SIG-M5 treated with dmso at 0.1 percent for 504 hours (cell line): ENCODE measurements at regions not wholly inside any gene's neighbourhood (a gene's known extent, or its start where the extent isn't known, plus 50 kb on each side); places are given as distances from the start of the nearest gene placed in this dataset.
"Not testable (repeated sequence)": the region's sequence is repeated elsewhere in the genome, so short reads cannot be mapped to it uniquely, and the experiment has no call there.

ENCODE experiments used
- DNase-seq: peaks from one replicate; lab custom pipeline; 2025; ENCODE audit not compliant: unreplicated experiment; lab: John Stamatoyannopoulos, UW

DNA sequence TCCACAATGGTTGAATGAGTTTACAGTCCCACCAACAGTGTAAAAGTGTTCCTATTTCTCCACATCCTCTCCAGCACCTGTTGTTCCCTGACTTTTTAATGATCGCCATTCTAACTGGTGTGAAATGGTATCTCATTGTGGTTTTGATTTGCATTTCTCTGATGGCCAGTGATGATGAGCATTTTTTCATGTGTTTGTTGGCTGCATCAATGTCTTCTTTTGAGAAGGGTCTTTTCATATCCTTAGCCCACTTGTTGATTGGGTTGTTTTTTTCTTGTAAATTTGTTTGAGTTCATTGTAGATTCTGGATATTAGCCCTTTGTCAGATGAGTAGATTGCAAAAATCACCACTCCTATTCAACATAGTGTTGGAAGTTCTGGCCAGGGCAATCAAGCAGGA lies 287.6 kb upstream of the RASGRP1 start:
- DNase-seq: not testable (repeated sequence)

DNA sequence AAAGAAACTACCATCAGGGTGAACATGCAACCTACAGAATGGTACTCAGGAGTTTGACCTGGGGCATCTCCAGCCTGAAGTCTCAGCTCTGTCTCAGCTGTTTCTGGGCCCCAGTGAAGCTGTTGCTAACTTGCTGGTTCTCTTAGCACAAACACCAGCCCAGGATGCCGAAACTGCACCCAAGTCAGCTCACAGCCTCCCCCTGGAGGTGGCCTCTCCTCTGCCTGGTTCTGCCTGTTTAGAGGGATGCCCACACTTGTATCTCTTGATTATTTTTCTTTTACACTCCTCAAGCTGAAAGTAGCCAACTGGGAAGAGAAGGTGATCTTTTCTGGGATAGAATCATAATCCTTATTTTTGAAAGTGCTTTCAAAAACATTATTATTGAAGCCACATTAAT lies 289.0 kb upstream of the RASGRP1 start:
- no peak for DNase-seq

DNA sequence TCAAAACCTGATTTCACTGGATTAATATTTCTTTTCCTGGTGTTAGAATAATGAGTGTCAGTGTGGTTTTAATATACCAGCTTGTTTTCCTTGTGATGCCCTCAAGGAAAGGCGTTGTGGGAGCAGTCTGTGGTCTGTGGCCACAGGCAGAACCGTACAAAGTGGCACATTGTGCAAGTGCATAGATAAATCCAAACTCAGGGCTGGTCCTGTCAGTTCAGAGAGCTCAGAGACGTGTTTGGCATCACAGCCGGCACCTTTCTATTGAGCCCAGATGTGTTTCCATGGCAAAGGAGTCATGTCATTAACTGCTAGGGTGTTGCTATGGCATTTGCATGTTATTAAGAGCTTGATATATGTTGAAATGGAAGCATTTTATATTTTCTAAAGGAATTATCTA lies 289.9 kb upstream of the RASGRP1 start:
- no peak for DNase-seq

- DNase-seq: no peak
Observed at GRCh38 chr15:38857814-38858213, 293.2 kb upstream of the RASGRP1 start.

DNA sequence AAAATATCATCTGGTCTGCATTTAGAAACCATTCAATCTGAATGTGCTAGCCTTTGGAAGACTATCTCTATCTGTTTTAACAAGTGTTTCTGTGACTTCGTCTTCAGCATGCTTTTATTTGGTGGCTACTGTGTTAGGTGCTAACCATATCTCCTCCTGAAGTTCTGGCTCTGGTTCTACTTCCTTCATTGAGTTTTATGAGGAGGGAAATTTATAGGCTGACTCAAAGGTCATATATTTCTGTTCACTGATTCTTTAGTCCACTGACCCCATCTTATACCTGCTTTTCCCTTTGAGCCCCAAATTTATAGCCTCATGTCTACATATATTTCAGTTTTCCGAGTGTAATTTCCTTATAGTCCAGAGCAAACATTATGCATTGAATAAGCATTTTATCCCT lies 295.0 kb upstream of the RASGRP1 start:
- DNase-seq: no peak

DNA sequence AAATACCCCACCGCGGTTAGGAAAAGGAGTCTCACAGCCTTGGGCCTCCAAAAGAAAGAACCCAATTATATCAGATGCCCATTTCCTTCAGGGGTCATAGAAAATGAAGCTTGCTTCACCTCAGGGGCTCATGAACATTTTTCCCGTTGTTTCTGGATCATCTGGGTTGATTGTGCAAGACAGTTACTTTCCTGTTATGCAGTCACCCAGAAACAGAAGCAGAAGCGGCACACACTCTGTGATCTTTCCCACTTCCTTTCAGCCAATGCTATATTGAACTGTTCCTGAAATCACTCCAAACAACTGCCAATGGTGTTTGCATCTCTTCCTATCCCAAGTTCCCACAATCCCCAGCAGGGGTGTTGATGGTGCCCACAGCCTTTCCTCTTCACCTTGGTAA lies 295.6 kb upstream of the RASGRP1 start:
- peak; percentile 14 for DNase-seq

GRCh38 chr15:38860674-38861073 lies 296.1 kb upstream of the RASGRP1 start:
- DNase-seq: no peak

- DNase-seq: no peak
Observed at GRCh38 chr15:38861108-38861507, 296.5 kb upstream of the RASGRP1 start.

- DNase-seq: no peak
Observed at GRCh38 chr15:38862099-38862498, 297.5 kb upstream of the RASGRP1 start.

- DNase-seq: no peak
Observed at GRCh38 chr15:38863381-38863780, 298.8 kb upstream of the RASGRP1 start.

DNA sequence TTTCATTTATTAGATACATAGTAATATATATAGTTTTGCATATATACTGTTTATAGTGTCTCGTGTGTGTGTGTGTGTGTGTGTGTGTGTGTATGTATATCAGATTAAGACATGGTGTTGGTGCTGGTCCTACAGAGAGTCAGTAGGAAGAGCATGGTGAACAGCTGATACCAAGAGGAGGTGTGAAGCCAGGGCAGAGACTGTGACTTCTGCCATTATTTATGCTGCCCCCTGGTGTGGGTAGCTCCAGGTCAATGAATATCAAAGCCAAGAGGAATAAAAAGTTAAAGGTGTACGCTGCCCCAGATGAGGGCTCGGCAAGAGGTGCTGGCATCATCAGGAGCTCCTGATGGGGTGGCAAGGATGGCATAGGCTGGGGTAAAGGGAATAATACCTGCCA lies 299.5 kb upstream of the RASGRP1 start:
- no peak for DNase-seq

DNA sequence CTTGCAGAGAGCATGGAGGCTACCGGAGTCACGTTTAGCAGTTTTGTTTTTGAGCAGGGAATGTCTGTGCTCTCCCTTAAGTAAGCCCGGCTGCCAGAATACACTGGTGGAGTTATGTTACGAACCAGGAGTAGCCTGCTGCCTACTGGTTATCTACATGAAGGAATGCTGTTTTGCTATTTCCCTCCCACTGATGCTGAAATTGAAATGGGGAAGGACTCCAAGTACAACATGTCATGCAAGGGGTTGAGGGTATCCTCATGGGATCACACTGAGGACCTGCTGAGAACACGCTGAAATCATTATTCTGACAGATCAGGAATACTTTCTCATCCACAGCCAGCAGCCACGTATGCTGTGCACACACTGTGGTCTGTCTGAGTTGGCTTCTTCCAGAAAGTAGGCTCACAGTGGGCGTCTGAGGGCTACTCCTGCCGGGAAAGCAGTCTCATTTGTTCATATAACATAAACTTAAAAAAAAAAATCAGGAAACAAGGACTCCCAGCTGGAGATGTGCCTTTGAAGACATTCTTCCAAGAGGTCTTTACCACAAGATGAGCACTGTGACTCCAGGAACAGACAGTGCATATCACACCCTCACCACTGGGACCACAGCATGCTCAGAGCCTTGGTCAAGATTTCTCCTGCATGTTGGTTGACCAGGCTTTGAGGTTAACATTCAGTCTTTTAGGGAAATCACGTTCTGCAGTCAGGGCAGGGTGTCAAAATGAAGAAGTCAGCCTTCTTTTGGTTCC lies 300.4 kb upstream of the RASGRP1 start:
- DNase-seq: no peak

DNA sequence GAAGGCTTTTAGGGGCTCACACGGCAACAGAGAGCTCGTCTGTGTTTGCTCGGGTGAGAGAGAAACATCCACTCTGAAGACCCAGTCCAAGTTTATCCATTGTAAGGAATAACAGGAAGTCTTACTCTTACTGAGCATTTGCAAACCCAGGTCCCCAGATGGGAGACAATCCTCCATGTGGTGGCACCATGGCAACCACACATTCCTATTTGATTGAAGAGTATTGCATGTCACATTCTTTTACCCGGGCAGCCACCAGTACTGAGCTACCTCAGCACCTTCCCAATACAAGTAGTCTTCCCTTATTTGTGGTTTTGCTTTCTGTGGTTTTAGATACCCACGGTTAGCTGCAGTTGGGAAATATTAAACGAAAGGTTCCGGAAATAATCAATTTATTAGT lies 302.9 kb upstream of the RASGRP1 start:
- DNase-seq: no peak

DNA sequence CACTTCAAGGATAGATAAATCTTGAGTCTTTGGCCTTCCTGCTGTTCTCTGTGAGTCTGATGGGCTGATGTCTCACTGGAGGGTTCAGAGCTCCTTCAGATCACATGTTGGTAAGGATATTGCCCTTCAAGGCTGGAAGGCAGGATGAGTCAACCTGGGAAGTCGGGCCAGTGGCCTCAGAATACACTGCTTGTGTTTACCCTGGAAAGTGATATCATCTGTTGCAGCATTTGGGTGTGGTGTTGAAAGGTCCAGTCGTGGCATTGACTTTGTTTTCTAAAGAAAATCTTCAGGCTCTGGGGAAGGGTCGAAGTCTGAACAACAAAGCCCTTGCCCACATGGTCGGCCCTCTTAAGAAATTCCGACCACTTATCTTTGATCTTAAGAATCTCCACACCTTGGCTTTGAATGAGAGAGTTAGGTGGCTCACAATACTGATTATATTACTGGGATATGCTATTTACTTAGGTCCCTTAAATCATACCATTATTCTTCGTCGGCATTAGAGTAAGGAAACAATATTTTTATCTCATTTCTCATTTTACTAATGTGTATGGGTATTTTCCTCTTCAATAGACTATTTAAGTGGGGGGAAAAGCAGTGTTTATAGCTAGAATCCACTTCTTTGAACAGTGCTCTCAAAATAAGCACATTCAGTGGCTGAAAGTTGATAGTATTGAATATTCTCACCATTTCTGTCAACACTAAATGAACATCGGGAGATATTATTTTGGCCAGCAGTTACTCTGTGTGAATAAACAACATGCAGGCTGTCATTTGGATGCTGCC lies 303.9 kb upstream of the RASGRP1 start:
- peak; percentile 30 for DNase-seq

- no peak for DNase-seq
Observed at GRCh38 chr15:38871638-38872037, 307.0 kb upstream of the RASGRP1 start.

DNA sequence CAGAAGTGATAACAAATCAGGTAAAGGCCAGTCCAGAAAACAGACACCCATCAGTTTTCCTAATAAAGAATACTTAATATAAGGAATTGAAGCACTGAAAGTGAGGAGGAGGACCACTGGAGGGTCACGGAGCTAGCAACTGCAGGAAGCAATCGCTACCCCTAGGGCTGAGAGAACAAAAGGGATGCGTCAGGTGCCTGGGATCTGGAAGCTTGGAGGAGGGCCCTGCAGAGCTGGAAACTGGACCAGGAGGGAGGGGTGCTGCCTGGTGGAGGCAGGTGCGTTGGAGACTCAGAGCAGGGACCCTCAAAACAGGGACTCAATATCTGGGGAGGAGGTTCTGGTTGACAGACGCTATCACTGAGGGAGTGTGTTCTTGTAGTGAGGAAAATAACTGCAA lies 308.1 kb upstream of the RASGRP1 start:
- no peak for DNase-seq

DNA sequence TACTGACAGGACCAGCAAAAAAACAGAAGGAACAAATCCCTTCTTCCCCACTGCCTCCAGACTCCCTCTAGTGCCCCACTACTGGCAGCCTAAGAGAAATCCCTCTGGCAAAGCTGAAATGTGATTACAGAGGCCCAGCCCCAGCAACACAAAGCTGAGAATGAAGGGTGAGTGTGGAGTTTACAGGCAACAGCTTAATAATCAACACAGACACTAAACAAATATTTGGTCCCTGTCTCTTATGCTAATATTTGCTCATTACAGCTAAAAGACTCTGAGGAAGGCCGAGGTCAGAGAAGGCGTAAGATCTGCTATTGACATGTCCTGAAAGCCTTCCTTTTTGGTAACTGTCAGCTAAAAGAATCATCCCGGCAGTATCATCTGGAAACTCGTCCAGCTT lies 308.5 kb upstream of the RASGRP1 start:
- no peak for DNase-seq

DNA sequence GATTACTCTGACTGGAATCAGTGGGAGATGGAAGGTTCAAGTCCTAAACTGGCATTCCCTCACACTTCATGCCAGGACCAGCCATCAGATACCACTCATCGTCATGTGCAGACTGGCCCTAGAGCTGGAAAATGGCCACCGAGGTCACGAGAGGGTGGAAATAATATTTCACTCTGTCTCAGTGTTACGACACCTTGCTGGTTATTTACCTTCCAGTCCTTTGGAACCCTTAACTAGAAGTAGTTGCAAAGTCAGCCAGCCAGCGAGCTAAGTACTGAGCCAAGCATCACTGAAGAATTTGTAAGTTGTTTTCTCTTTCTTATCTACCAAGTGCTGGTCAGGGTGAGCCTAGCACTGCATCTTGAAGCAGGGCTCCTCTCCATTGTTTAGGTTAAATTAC lies 309.9 kb upstream of the RASGRP1 start:
- DNase-seq: no peak

DNA sequence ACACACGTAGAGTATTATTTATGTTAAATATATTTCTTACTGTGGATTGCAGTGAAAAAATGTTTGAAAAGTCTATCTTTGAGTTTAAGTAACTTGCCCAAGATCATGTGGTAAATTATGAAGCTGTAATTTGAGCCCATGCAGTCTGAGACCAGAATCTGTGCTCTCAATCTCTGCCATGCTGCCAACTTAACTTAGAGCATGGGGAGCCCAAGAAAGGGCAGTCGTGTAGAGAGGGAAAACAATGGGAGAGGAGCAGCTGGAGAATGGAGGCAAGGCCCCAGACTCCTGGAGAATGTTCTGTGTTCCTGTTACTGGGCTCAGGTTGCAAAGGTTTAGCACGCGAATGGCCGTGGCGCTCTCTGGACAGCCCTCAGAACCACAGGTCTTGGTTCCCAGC lies 311.6 kb upstream of the RASGRP1 start:
- no peak for DNase-seq

DNA sequence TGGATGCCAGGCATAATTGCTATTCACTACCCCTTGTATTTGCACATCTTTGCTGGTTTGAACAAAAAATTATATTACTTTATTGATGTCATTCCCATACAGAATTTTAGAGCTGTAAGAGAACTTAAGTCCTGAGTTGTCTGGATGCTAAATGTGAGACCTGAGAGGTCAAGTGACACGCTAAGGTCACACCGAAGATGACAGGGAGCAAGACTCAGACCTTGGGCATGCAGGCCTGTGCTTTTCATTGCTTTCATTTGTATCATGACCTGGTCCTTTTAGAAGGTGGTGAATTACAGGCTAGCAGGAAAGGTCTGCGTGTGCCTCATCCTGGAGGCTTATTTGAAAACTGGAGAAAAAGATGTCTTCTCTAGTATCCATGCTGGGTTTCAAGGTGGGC lies 312.0 kb upstream of the RASGRP1 start:
- no peak for DNase-seq

GRCh38 chr15:38877471-38877870 lies 312.9 kb upstream of the RASGRP1 start:
- DNase-seq: no peak

- DNase-seq: no peak
Observed at GRCh38 chr15:38878026-38878425, 313.4 kb upstream of the RASGRP1 start.

- DNase-seq: no peak
Observed at GRCh38 chr15:38878926-38879325, 314.3 kb upstream of the RASGRP1 start.
